ENCODE measurements at regions not wholly inside any gene's neighbourhood (a gene's known extent, or its start where the extent isn't known, plus 50 kb on each side); places are given as distances from the start of the nearest gene placed in this dataset.

- ChIA-PET POLR2A (no interaction called here), CTCF (no interaction called here)
- Mint-ChIP-seq H3K36me3 (ENCODE audit: low read depth) (no peaks in the 10 kb centered on the region), H3K27me3 (no peaks in the 10 kb centered on the region), H3K27ac (no peak overlapping the region), H3K4me1 (no peaks in the 10 kb centered on the region), H3K4me3 (no peak overlapping the region), H3K9me3 (peaks cover 25% of the 10 kb centered on the region)
- no peak for DNase-seq
These were observed 221.9 kb upstream of the DLGAP1 start for GRCh38 chr18:4677006-4677405.

- CTCF ChIA-PET = no interaction called here
- POLR2A ChIA-PET = no interaction called here
- Mint-ChIP-seq H3K4me3 (no peak overlapping the region), H3K4me1 (no peaks in the 10 kb centered on the region), H3K9me3 (peaks cover 24% of the 10 kb centered on the region), H3K27me3 (no peaks in the 10 kb centered on the region), H3K36me3 (ENCODE audit: low read depth) (no peaks in the 10 kb centered on the region), H3K27ac (no peak overlapping the region)
- no peak for DNase-seq
These were observed 217.1 kb upstream of the DLGAP1 start for GRCh38 chr18:4672162-4672561.

- Mint-ChIP-seq H3K27me3 (no peaks in the 10 kb centered on the region), H3K4me1 (no peaks in the 10 kb centered on the region), H3K36me3 (ENCODE audit: low read depth) (no peaks in the 10 kb centered on the region), H3K27ac (no peak overlapping the region), H3K9me3 (peaks cover 2% of the 10 kb centered on the region), H3K4me3 (no peak overlapping the region)
- POLR2A ChIA-PET = no interaction called here
- no peak for DNase-seq
- CTCF ChIA-PET = no interaction called here
These were observed 203.7 kb upstream of the DLGAP1 start for GRCh38 chr18:4658804-4659203.

- DNase-seq = no peak
- ChIA-PET CTCF (no interaction called here), POLR2A (no interaction called here)
- Mint-ChIP-seq H3K4me3 (no peak overlapping the region), H3K9me3 (peaks cover 2% of the 10 kb centered on the region), H3K36me3 (ENCODE audit: low read depth) (no peaks in the 10 kb centered on the region), H3K27me3 (no peaks in the 10 kb centered on the region), H3K27ac (no peak overlapping the region), H3K4me1 (no peaks in the 10 kb centered on the region)
These were observed 198.3 kb upstream of the DLGAP1 start for GRCh38 chr18:4653418-4653817.

- POLR2A ChIA-PET = interaction anchor here (0.6 kb wide), 1 partner anchor 907 kb away, joined by 3 read pairs; no protein-coding TSS in a partner anchor
- CTCF ChIA-PET = no interaction called here
- H3K27me3 Mint-ChIP-seq = no peaks in the 10 kb centered on the region
- peaks cover 8% of the 10 kb centered on the region for H3K9me3 Mint-ChIP-seq
- no peak overlapping the region for H3K4me3 Mint-ChIP-seq
- DNase-seq = no peak
- H3K27ac Mint-ChIP-seq = no peak overlapping the region
- no peaks in the 10 kb centered on the region for H3K36me3 Mint-ChIP-seq (ENCODE audit: low read depth)
- H3K4me1 Mint-ChIP-seq = no peaks in the 10 kb centered on the region
These were observed 186.8 kb upstream of the DLGAP1 start for GRCh38 chr18:4641771-4642368.

- DNase-seq = no peak
- H3K9me3 Mint-ChIP-seq = peaks cover 5% of the 10 kb centered on the region
- ChIA-PET POLR2A (no interaction called here), CTCF (no interaction called here)
- no peak overlapping the region for H3K27ac Mint-ChIP-seq
- H3K27me3 Mint-ChIP-seq = no peaks in the 10 kb centered on the region
- H3K4me3 Mint-ChIP-seq = no peak overlapping the region
- H3K36me3 Mint-ChIP-seq (ENCODE audit: low read depth) = no peaks in the 10 kb centered on the region
- no peaks in the 10 kb centered on the region for H3K4me1 Mint-ChIP-seq
These were observed 185.4 kb upstream of the DLGAP1 start for GRCh38 chr18:4640349-4641012.

GRCh38 chr18:4639628-4640310, 184.7 kb upstream of the DLGAP1 start:
- no peaks in the 10 kb centered on the region for H3K4me1 Mint-ChIP-seq
- CTCF ChIA-PET = no interaction called here
- H3K4me3 Mint-ChIP-seq = no peak overlapping the region
- no peak overlapping the region for H3K27ac Mint-ChIP-seq
- H3K27me3 Mint-ChIP-seq = no peaks in the 10 kb centered on the region
- no peaks in the 10 kb centered on the region for H3K36me3 Mint-ChIP-seq (ENCODE audit: low read depth)
- POLR2A ChIA-PET = no interaction called here
- H3K9me3 Mint-ChIP-seq = peaks cover 11% of the 10 kb centered on the region
- no peak for DNase-seq

GRCh38 chr18:4638680-4639079, 183.6 kb upstream of the DLGAP1 start:
- ChIA-PET CTCF (no interaction called here), POLR2A (no interaction called here)
- no peak for DNase-seq
- no peaks in the 10 kb centered on the region for H3K36me3 Mint-ChIP-seq (ENCODE audit: low read depth)
- no peak overlapping the region for H3K27ac Mint-ChIP-seq
- H3K27me3 Mint-ChIP-seq = no peaks in the 10 kb centered on the region
- H3K9me3 Mint-ChIP-seq = peaks cover 8% of the 10 kb centered on the region
- H3K4me1 Mint-ChIP-seq = no peaks in the 10 kb centered on the region
- H3K4me3 Mint-ChIP-seq = no peak overlapping the region

- H3K9me3 Mint-ChIP-seq = peaks cover 7% of the 10 kb centered on the region
- CTCF ChIA-PET = no interaction called here
- POLR2A ChIA-PET = no interaction called here
- DNase-seq = no peak
- no peaks in the 10 kb centered on the region for H3K4me1 Mint-ChIP-seq
- no peaks in the 10 kb centered on the region for H3K36me3 Mint-ChIP-seq (ENCODE audit: low read depth)
- H3K4me3 Mint-ChIP-seq = no peak overlapping the region
- H3K27ac Mint-ChIP-seq = no peak overlapping the region
- H3K27me3 Mint-ChIP-seq = no peaks in the 10 kb centered on the region
These were observed 182.8 kb upstream of the DLGAP1 start for GRCh38 chr18:4637876-4638275.

- CTCF ChIA-PET = no interaction called here
- POLR2A ChIA-PET = no interaction called here
- H3K36me3 Mint-ChIP-seq (ENCODE audit: low read depth) = no peaks in the 10 kb centered on the region
- H3K4me3 Mint-ChIP-seq = no peak overlapping the region
- no peaks in the 10 kb centered on the region for H3K4me1 Mint-ChIP-seq
- no peaks in the 10 kb centered on the region for H3K27me3 Mint-ChIP-seq
- DNase-seq = no peak
- H3K9me3 Mint-ChIP-seq = peaks cover 11% of the 10 kb centered on the region
- H3K27ac Mint-ChIP-seq = no peak overlapping the region
These were observed 181.9 kb upstream of the DLGAP1 start for GRCh38 chr18:4636967-4637366.

GRCh38 chr18:4631239-4631638, 176.1 kb upstream of the DLGAP1 start:
- H3K4me3 Mint-ChIP-seq = no peak overlapping the region
- CTCF ChIA-PET = no interaction called here
- H3K9me3 Mint-ChIP-seq = peaks cover 15% of the 10 kb centered on the region
- no peaks in the 10 kb centered on the region for H3K36me3 Mint-ChIP-seq (ENCODE audit: low read depth)
- no peak overlapping the region for H3K27ac Mint-ChIP-seq
- no peak for DNase-seq
- POLR2A ChIA-PET = no interaction called here
- no peaks in the 10 kb centered on the region for H3K27me3 Mint-ChIP-seq
- H3K4me1 Mint-ChIP-seq = no peaks in the 10 kb centered on the region

- CTCF ChIA-PET = no interaction called here
- Mint-ChIP-seq H3K27ac (no peak overlapping the region), H3K4me1 (no peaks in the 10 kb centered on the region)
These were observed 150.1 kb upstream of the DLGAP1 start for GRCh38 chr18:4605212-4605611.

GRCh38 chr18:4603955-4604354, 148.8 kb upstream of the DLGAP1 start:
- no peaks in the 10 kb centered on the region for H3K27me3 Mint-ChIP-seq
- H3K36me3 Mint-ChIP-seq (ENCODE audit: low read depth) = no peaks in the 10 kb centered on the region
- ChIA-PET CTCF (no interaction called here), POLR2A (no interaction called here)
- H3K4me1 Mint-ChIP-seq = no peaks in the 10 kb centered on the region
- peaks cover 4% of the 10 kb centered on the region for H3K9me3 Mint-ChIP-seq
- no peak for DNase-seq
- H3K27ac Mint-ChIP-seq = no peak overlapping the region
- no peak overlapping the region for H3K4me3 Mint-ChIP-seq

More at GRCh38 chr18:4605212-4605611, 150.1 kb upstream of the DLGAP1 start:
- Mint-ChIP-seq H3K9me3 (peaks cover 4% of the 10 kb centered on the region), H3K27me3 (no peaks in the 10 kb centered on the region), H3K4me3 (no peak overlapping the region), H3K36me3 (ENCODE audit: low read depth) (no peaks in the 10 kb centered on the region)
- DNase-seq = no peak
- POLR2A ChIA-PET = no interaction called here

GRCh38 chr18:4599312-4599711, 144.2 kb upstream of the DLGAP1 start:
- H3K9me3 Mint-ChIP-seq = peaks cover 5% of the 10 kb centered on the region
- H3K27me3 Mint-ChIP-seq = no peaks in the 10 kb centered on the region
- CTCF ChIA-PET = no interaction called here
- no peak overlapping the region for H3K27ac Mint-ChIP-seq
- no peaks in the 10 kb centered on the region for H3K36me3 Mint-ChIP-seq (ENCODE audit: low read depth)
- H3K4me3 Mint-ChIP-seq = no peak overlapping the region
- no peaks in the 10 kb centered on the region for H3K4me1 Mint-ChIP-seq
- POLR2A ChIA-PET = no interaction called here
- no peak for DNase-seq
